Ovary (tissue), 7 donors: ENCODE measurements at regions not wholly inside any gene's neighbourhood (a gene's known extent, or its start where the extent isn't known, plus 50 kb on each side); places are given as distances from the start of the nearest gene placed in this dataset.

Source experiments
- DNase-seq, 5 donors: peaks; one replicate each; pipeline ENCODE4 v3.0.0-alpha.2; 2019 to 2020
- H3K27ac ChIP-seq, 2 donors: fragments of 200-600 bp; one replicate each; pipeline versions ENCODE4 v1.5.1 to v1.8.0; 2019 to 2022
- H3K27me3 ChIP-seq: fragments of 200-600 bp; one replicate; pipeline ENCODE4 v1.8.0; 2022
- H3K36me3 ChIP-seq: fragments of 200-600 bp; sonication (generic); one replicate; pipeline ENCODE4 v1.5.1; 2019
- H3K4me1 ChIP-seq: one replicate; pipeline ENCODE4 v1.8.1; 2013; ENCODE audit warnings: mild to moderate bottlenecking, moderate library complexity; ENCODE audit not compliant: insufficient read depth
- H3K4me3 ChIP-seq: fragments of 200-600 bp; sonication (generic); one replicate; pipeline ENCODE4 v1.5.1; 2017
- H3K9me3 ChIP-seq, 2 donors: fragments of 200-600 bp in 1 of 2; sonication (generic) in 1 of 2; one replicate each; pipeline versions ENCODE4 v1.5.1 to v1.8.1; 2013 to 2019; ENCODE audit warnings: mild to moderate bottlenecking in 1 of 2, moderate library complexity in 1 of 2
- EP300 ChIP-seq: sonication (generic); formaldehyde crosslinking; IDR thresholded peaks from one replicate; pipeline ENCODE4 v1.6.1; 2017; ENCODE audit warnings: antibody characterized with exemption
- POLR2A ChIP-seq: fragments of 450-650 bp; IDR thresholded peaks from one replicate; pipeline ENCODE4 v1.6.1; 2017; ENCODE audit warnings: antibody characterized with exemption, mild to moderate bottlenecking, moderate library complexity
- WGBS, 3 donors: extraction: QIAGEN DNeasy Blood & Tissue Kit in 1 of 3; methylation state at CpG; one replicate each; pipeline versions ENCODE4 v1.1.5 to v1.1.7; 2013 to 2017; 5-methylcytosine and 5-hydroxymethylcytosine counted together
- intact Hi-C, 4 donors: fragments of 100-400 bp; cut with DNase I; formaldehyde crosslinking; loops; one replicate each; pipeline versions ENCODE4 v1.11.0 to v1.15.1; 2022 to 2023
- TF ChIP-seq, protein P1 (sequence below), 3 donors: fragments of 450-650 bp in 2 of 3; fragments of 200-600 bp in 1 of 3; IDR thresholded peaks; one replicate each; pipeline versions ENCODE4 v1.5.1 to v1.8.0; 2016 to 2022; ENCODE audit warnings: antibody characterized with exemption in 3 of 3, mild to moderate bottlenecking in 1 of 3
- donor health status: DM: no; HTN: no; CAD: no; lungs with moderate emphysema.
- donor health status: DM: no; HTN: no; CAD: no.
- donor health status: Bipolar disorder and iron deficiency.
- donor health status: DM: no; HTN: no; CAD: no.
- donor health status: DM: yes; HTN: yes; CAD: no.

DNA sequence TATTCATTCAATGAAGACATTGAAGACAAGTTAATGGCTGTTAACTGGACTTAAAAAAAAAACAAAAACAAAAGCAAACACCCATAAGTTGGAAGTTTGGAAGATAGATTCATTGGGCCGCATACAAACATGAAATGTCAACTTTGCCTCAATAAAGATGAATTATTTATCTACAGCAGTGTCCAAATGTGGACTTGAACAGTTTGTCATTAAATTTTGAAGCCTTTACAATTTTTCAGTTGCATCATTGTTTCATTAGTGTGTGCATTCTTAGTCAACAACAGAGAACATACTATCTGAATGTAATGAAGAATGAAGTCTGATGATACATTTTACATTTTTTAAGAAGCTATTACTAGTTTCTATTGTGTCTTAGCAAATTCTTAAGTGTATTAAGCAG is 152.1 kb downstream of the SLIT2 start:
- Histone ChIP-seq H3K27me3 (no peaks in the 10 kb centered on the region), H3K4me1 (no peaks in the 10 kb centered on the region), H3K27ac (no peak overlapping the region), H3K9me3 (no peaks in the 10 kb centered on the region), H3K4me3 (no peak overlapping the region), H3K36me3 (no peaks in the 10 kb centered on the region)
- intact Hi-C loops, result no loop called here
- no peak for DNase-seq
- WGBS, 3 donors, result 88 to 97% (median 91%) methylated on average over 1 of the region's 1 CpG
- TF ChIP-seq POLR2A, result no peak

DNA sequence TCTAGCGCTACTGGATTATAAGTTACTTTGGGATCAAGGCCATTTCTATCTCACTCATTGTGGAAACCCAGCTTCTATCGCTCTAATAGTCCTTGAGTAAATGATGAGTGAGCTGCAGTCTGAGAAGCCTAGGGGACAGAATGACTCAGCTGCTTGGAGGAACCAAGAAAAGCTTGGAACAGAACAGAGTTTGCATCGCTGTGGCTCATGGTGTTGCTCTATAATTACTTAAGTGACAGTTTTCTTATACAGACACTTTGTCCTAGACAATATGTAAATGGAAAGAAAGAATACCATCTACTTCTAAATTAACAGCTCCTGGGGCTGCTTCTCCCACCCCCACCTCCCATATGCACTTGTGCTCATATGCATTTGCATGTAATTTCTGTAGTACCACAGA is 156.9 kb downstream of the SLIT2 start:
- Histone ChIP-seq H3K27ac (no peak overlapping the region), H3K4me3 (no peak overlapping the region), H3K4me1 (no peaks in the 10 kb centered on the region), H3K27me3 (no peaks in the 10 kb centered on the region), H3K9me3 (no peaks in the 10 kb centered on the region), H3K36me3 (no peaks in the 10 kb centered on the region)
- WGBS, 3 donors, result 5 to 27% (median 10%) methylated on average over 3 of the region's 3 CpGs
- no peak for DNase-seq
- intact Hi-C loops, result no loop called here
- TF ChIP-seq, protein P1, sequence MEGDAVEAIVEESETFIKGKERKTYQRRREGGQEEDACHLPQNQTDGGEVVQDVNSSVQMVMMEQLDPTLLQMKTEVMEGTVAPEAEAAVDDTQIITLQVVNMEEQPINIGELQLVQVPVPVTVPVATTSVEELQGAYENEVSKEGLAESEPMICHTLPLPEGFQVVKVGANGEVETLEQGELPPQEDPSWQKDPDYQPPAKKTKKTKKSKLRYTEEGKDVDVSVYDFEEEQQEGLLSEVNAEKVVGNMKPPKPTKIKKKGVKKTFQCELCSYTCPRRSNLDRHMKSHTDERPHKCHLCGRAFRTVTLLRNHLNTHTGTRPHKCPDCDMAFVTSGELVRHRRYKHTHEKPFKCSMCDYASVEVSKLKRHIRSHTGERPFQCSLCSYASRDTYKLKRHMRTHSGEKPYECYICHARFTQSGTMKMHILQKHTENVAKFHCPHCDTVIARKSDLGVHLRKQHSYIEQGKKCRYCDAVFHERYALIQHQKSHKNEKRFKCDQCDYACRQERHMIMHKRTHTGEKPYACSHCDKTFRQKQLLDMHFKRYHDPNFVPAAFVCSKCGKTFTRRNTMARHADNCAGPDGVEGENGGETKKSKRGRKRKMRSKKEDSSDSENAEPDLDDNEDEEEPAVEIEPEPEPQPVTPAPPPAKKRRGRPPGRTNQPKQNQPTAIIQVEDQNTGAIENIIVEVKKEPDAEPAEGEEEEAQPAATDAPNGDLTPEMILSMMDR (IDR thresholded peaks at IDR 0.05), result no peak
- no peak for TF ChIP-seq POLR2A
- TF ChIP-seq EP300, result no peak

DNA sequence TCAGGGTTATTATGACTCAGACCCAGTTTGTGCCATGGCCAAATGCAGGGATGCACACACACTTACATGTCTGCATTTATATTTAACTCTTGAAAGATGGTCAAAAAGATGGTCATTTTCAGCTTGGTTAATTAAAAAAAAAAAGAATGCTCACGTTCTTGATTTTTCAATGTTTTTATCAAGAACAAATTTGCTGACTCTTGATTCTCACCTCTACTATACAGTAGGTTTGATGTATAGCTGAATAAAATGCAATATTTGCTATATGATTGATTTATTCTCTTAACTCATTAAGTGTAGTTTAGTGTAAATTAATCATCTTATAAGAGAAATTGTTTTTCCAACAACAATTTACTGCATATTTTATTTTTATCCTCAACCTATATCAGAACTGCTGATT is 160.4 kb downstream of the SLIT2 start:
- H3K36me3 ChIP-seq, result no peaks in the 10 kb centered on the region
- intact Hi-C loops, result loop anchor here in 1 of 4 donors (10.0 kb wide), 1 partner anchor 133 kb away; no protein-coding TSS in a partner anchor
- no peak for TF ChIP-seq POLR2A
- no peak for TF ChIP-seq EP300
- TF ChIP-seq, protein P1 (IDR thresholded peaks at IDR 0.05), result no peak
- no peaks in the 10 kb centered on the region for H3K27me3 ChIP-seq
- no peaks in the 10 kb centered on the region for H3K9me3 ChIP-seq
- no peak overlapping the region for H3K27ac ChIP-seq
- no peaks in the 10 kb centered on the region for H3K4me1 ChIP-seq
- no peak overlapping the region for H3K4me3 ChIP-seq
- no peak for DNase-seq
- WGBS, 3 donors, result 68 to 88% (median 71%) methylated on average over 1 of the region's 1 CpG

- H3K4me1 ChIP-seq, result no peaks in the 10 kb centered on the region
- intact Hi-C loops, result loop anchor here in 1 of 4 donors (10.0 kb wide), 1 partner anchor 128 kb away; no protein-coding TSS in a partner anchor
- no peaks in the 10 kb centered on the region for H3K27me3 ChIP-seq
- no peak for DNase-seq
- no peak overlapping the region for H3K4me3 ChIP-seq
- H3K27ac ChIP-seq, result no peak overlapping the region
- H3K36me3 ChIP-seq, result no peaks in the 10 kb centered on the region
- TF ChIP-seq EP300 (no peak), POLR2A (no peak)
- TF ChIP-seq, protein P1 (IDR thresholded peaks at IDR 0.05), result no peak
- H3K9me3 ChIP-seq, result no peaks in the 10 kb centered on the region
- WGBS, 3 donors, result 92 to 98% (median 98%) methylated on average over 1 of the region's 1 CpG
These were observed 165.1 kb downstream of the SLIT2 start for GRCh38 chr4:20416800-20417199.

DNA sequence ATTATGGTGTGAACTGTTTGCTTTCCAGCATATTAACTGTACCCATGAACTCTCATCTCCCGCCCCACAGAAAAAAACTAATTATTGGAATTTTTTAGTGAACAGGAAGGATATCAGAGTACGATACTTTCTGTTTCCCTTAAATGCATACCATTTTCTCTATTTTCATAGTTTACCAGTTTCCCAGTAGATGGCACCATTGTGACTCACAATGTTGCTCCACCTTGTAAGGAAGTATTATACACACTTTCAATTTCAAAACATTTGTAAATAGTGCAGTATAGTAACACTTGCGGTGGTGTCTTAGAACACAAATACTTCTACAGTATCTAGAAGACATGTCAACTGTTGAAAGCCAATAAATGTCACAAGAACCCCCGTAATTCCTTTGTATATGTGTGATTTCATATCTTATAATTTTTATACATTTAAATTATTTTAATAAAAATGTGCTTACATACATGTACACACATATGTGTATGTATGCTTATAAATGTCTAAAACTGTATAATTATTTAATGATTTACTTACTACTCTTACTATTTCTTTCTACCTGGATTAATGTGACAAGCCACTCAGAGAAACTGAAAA is 167.3 kb downstream of the SLIT2 start:
- Histone ChIP-seq H3K27me3 (no peaks in the 10 kb centered on the region), H3K4me3 (peak overlapping the region; percentile 3), H3K9me3 (no peaks in the 10 kb centered on the region), H3K36me3 (no peaks in the 10 kb centered on the region), H3K4me1 (no peaks in the 10 kb centered on the region), H3K27ac (no peak overlapping the region)
- 7 to 11% (median 9%) methylated on average over 4 of the region's 4 CpGs for WGBS, 3 donors
- intact Hi-C loops, result loop anchor here in 1 of 4 donors (10.0 kb wide), 1 partner anchor 126 kb away; no protein-coding TSS in a partner anchor
- no peak for DNase-seq
- TF ChIP-seq POLR2A, result no peak
- no peak for TF ChIP-seq EP300
- TF ChIP-seq, protein P1 (IDR thresholded peaks at IDR 0.05), result no peak
